IMR-90 (cell line): ENCODE measurements at regions not wholly inside any gene's neighbourhood (a gene's known extent, or its start where the extent isn't known, plus 50 kb on each side); places are given as distances from the start of the nearest gene placed in this dataset.

Experiments
- ATAC-seq: fragments of 200-7000 bp; cut with Tn5 transposase; 2 replicates; pipeline ENCODE4 v1.9.1; 2020; ENCODE audit warnings: low read depth, mild to moderate bottlenecking, moderate library complexity
- BruUV-seq: library from RNA; stranded (reverse); fragments of 400-500 nt; replicated peaks from 2 replicates; lab custom pipeline; 2021; lab: Mats Ljungman, UMichigan
- CTCF ChIA-PET: fragments of 300-600 bp; formaldehyde crosslinking; extraction: SDS; loops from one replicate; lab custom pipeline; 2021; ENCODE audit warnings: antibody characterized with exemption; lab: Yijun Ruan, JAX
- POLR2A ChIA-PET: fragments of 300-600 bp; sonication (Branson Sonifier 250); formaldehyde crosslinking; loops from one replicate; lab custom pipeline; 2022; ENCODE audit warnings: antibody characterized with exemption; ENCODE audit not compliant: unreplicated experiment; lab: Charles Lee
- DNase-seq: peaks from one replicate; pipeline ENCODE4 v3.0.0; 2013
- H2AFZ ChIP-seq: replicated peaks from 2 replicates; pipeline ENCODE3; 2013; ENCODE audit warnings: low read length, mild to moderate bottlenecking; ENCODE audit not compliant: poor library complexity
- H2AK5ac ChIP-seq: 2 replicates; pipeline ENCODE4 v1.6.1; 2013; ENCODE audit warnings: low read depth, low read length, inconsistent platforms
- H2AK9ac ChIP-seq: replicated peaks from 2 replicates; pipeline ENCODE3; 2013; ENCODE audit warnings: mild to moderate bottlenecking, low read depth, low read length, moderate library complexity; ENCODE audit not compliant: poor library complexity
- H2BK120ac ChIP-seq: 2 replicates; pipeline ENCODE4 v1.6.1; 2013; ENCODE audit warnings: low read depth, low read length, inconsistent platforms
- H2BK15ac ChIP-seq: 3 replicates; pipeline ENCODE4 v1.6.1; 2013; ENCODE audit warnings: low read depth, low read length, inconsistent platforms
- H2BK20ac ChIP-seq: 2 replicates; pipeline ENCODE4 v1.6.1; 2013; ENCODE audit warnings: low read depth, mild to moderate bottlenecking, inconsistent platforms, low read length, moderate library complexity
- H2BK5ac ChIP-seq: 2 replicates; pipeline ENCODE4 v1.6.1; 2013; ENCODE audit warnings: mild to moderate bottlenecking, low read depth, low read length, inconsistent platforms; ENCODE audit not compliant: poor library complexity, severe bottlenecking
- H3K14ac ChIP-seq: replicated peaks from 2 replicates; pipeline ENCODE4 v1.6.1; 2013; ENCODE audit warnings: low read depth, low read length, inconsistent platforms
- H3K18ac ChIP-seq: 2 replicates; pipeline ENCODE4 v1.6.1; 2013; ENCODE audit warnings: low read depth, low read length, control low read depth
- H3K23ac ChIP-seq: 2 replicates; pipeline ENCODE4 v1.6.1; 2013; ENCODE audit warnings: low read depth, low read length, inconsistent platforms
- H3K27ac ChIP-seq: 2 replicates; pipeline ENCODE4 v1.5.1; 2013; ENCODE audit warnings: mild to moderate bottlenecking, control low read depth, low read length; ENCODE audit not compliant: insufficient read depth
- H3K27me3 ChIP-seq: 2 replicates; pipeline ENCODE4 v1.6.1; 2013; ENCODE audit warnings: low read length; ENCODE audit not compliant: control insufficient read depth, insufficient read depth
- H3K36me3 ChIP-seq: 2 replicates; pipeline ENCODE4 v1.6.1; 2013; ENCODE audit warnings: low read length, mixed read lengths; ENCODE audit not compliant: control insufficient read depth, insufficient read depth
- H3K4ac ChIP-seq: 2 replicates; pipeline ENCODE4 v1.6.1; 2013; ENCODE audit warnings: low read depth, low read length, inconsistent platforms
- H3K4me1 ChIP-seq: 2 replicates; pipeline ENCODE4 v1.6.1; 2013; ENCODE audit warnings: low read length, mixed read lengths; ENCODE audit not compliant: control insufficient read depth, insufficient read depth
- H3K4me2 ChIP-seq: 2 replicates; pipeline ENCODE4 v1.6.1; 2013; ENCODE audit warnings: low read depth, mild to moderate bottlenecking, control low read depth, low read length, moderate library complexity
- H3K4me3 ChIP-seq: 2 replicates; pipeline ENCODE4 v1.5.1; 2013; ENCODE audit warnings: low read depth, mild to moderate bottlenecking, control low read depth, low read length, moderate library complexity; ENCODE audit not compliant: insufficient read depth
- H3K56ac ChIP-seq: 2 replicates; pipeline ENCODE4 v1.6.1; 2013; ENCODE audit warnings: low read length, inconsistent platforms; ENCODE audit not compliant: insufficient read depth; ENCODE audit errors: extremely low read depth
- H3K79me1 ChIP-seq, 2 experiments: 2 replicates each; pipeline ENCODE4 v1.6.1; 2013; ENCODE audit warnings: low read length in 2 of 2, inconsistent platforms in 1 of 2, low read depth in 1 of 2
- H3K9ac ChIP-seq: 2 replicates; pipeline ENCODE4 v1.6.1; 2013; ENCODE audit warnings: low read depth, low read length, control low read depth
- H3K9me1 ChIP-seq: 2 replicates; pipeline ENCODE4 v1.6.1; 2013; ENCODE audit warnings: low read length, inconsistent platforms; ENCODE audit not compliant: insufficient read depth
- H3K9me3 ChIP-seq: 2 replicates; pipeline ENCODE4 v1.6.1; 2013; ENCODE audit warnings: low read length; ENCODE audit not compliant: control insufficient read depth, insufficient read depth
- H4K20me1 ChIP-seq: 2 replicates; pipeline ENCODE4 v1.6.1; 2013; ENCODE audit warnings: low read length, inconsistent platforms; ENCODE audit not compliant: insufficient read depth
- H4K5ac ChIP-seq: 2 replicates; pipeline ENCODE4 v1.6.1; 2013; ENCODE audit warnings: mild to moderate bottlenecking, low read depth, low read length, control low read depth
- H4K8ac ChIP-seq, 2 experiments: 2 replicates each; pipeline ENCODE4 v1.6.1; 2013; ENCODE audit warnings: low read depth in 2 of 2, low read length in 2 of 2, control low read depth in 1 of 2, inconsistent platforms in 1 of 2
- H4K91ac ChIP-seq: 2 replicates; pipeline ENCODE4 v1.6.1; 2013; ENCODE audit warnings: low read depth, low read length, inconsistent platforms; ENCODE audit not compliant: insufficient read depth
- FOS ChIP-seq: fragments of 150-350 bp; IDR thresholded peaks from 2 replicates; pipeline ENCODE4 v1.6.1; 2016; ENCODE audit warnings: low read depth, low read length
- MAFK ChIP-seq: IDR thresholded peaks from 2 replicates; pipeline ENCODE4 v1.6.1; 2012; ENCODE audit warnings: low read depth, low read length, improper control_type of control experiment
- MAZ ChIP-seq: IDR thresholded peaks from 2 replicates; pipeline ENCODE4 v1.6.1; 2012; ENCODE audit warnings: low read depth, mild to moderate bottlenecking, low read length, improper control_type of control experiment, moderate library complexity, borderline replicate concordance
- RFX5 ChIP-seq: IDR thresholded peaks from 2 replicates; pipeline ENCODE4 v1.8.0; 2012; ENCODE audit warnings: low read depth, mild to moderate bottlenecking, low read length, moderate library complexity
- SMC3 ChIP-seq: fragments of 150-350 bp; IDR thresholded peaks from 2 replicates; pipeline ENCODE4 v1.6.1; 2016; ENCODE audit warnings: low read depth, mild to moderate bottlenecking, antibody characterized with exemption, low read length, moderate library complexity
- WGBS, 2 experiments: methylation state at CpG; one replicate each; pipeline versions ENCODE4 v1.1.5 to v1.1.7; 2013; ENCODE audit warnings: missing lambda C conversion rate in 2 of 2; ENCODE audit not compliant: insufficient read length in 1 of 2; ENCODE audit errors: extremely low coverage in 2 of 2; 5-methylcytosine and 5-hydroxymethylcytosine counted together
- dilution Hi-C: fragments of 300-500 bp; cut with HindIII; formaldehyde crosslinking; loops from one replicate; pipeline ENCODE4 v1.14.3; 2018; ENCODE audit warnings: low sequenced_read_pairs; ENCODE audit not compliant: unreplicated experiment
- in situ Hi-C: fragments of 300-500 bp; cut with MboI; formaldehyde crosslinking; loops from 3 replicates; pipeline ENCODE4 v1.14.3; 2019; ENCODE audit warnings: low sequenced_read_pairs, inconsistent platforms, mixed read lengths
- intact Hi-C: fragments of 100-400 bp; cut with micrococcal nuclease; formaldehyde crosslinking; loops from 2 replicates; pipeline ENCODE4 v1.10.0; 2022

DNA sequence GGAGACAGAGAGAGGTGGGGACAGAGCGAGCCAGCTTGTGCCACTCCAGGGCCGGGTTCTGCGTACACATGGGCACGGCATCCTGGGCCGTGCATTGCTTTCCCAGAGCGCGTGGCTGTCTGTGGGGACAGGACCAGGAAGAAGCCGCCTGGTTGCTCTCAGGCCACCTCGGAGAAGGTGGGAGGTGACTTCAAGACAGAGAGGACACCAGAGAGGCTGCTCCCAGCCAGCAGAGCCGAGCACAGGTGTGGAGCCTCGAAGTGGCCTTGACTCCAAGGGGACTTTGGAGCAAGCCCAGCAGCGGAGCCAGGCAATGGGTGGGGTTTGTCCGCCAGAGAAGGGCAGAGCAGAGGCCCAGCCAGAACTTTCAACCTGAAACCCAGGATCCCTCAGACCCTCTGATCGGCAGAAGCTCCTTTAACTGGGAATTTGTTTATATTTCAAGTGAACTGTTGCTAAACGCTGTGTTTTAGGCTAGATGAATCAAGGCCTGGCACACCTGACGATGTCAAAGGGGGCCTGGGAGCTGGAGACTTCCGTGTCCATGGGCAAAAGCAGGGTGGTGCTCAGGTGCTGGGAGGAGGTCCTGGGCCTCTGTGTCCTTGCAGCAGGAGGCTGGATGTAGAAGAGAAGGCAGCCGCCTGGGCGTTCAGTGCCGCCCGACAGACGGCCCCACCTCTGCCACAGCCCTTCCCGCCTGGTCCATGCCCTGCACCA, 262.1 kb downstream of the DLL1 start:
- H2BK20ac ChIP-seq: no peak overlapping the region
- BruUV-seq: no TSS peak
- H3K27ac ChIP-seq: no peak overlapping the region
- H3K36me3 ChIP-seq: no peaks in the 10 kb centered on the region
- no peak overlapping the region for H3K4me2 ChIP-seq
- POLR2A ChIA-PET: no interaction called here
- no peak overlapping the region for H2AK5ac ChIP-seq
- no peak overlapping the region for H3K14ac ChIP-seq
- H4K8ac ChIP-seq: no peak overlapping the region
- H3K4ac ChIP-seq: no peak overlapping the region
- intact Hi-C loops (no loop called here), in situ Hi-C loops (no loop called here), dilution Hi-C loops (no loop called here)
- ATAC-seq: no peak
- no peak overlapping the region for H3K18ac ChIP-seq
- no peak overlapping the region for H2BK120ac ChIP-seq
- no peaks in the 10 kb centered on the region for H3K79me1 ChIP-seq
- no peak overlapping the region for H3K4me3 ChIP-seq
- DNase-seq: no peak
- TF ChIP-seq FOS (no peak), MAZ (no peak), RFX5 (no peak), MAFK (no peak), SMC3 (no peak)
- H2BK5ac ChIP-seq: no peak overlapping the region
- H3K9me1 ChIP-seq: no peaks in the 10 kb centered on the region
- no peak overlapping the region for H2AK9ac ChIP-seq
- H4K5ac ChIP-seq: no peak overlapping the region
- 84% methylated on average over 8 of the region's 23 CpGs; no CpG with 5 or more reads in 1 of the 2 experiments for WGBS, 2 experiments
- no peak overlapping the region for H3K56ac ChIP-seq
- no peak overlapping the region for H3K23ac ChIP-seq
- H2AFZ ChIP-seq: no peak overlapping the region
- H3K4me1 ChIP-seq: peaks cover 2% of the 10 kb centered on the region; the same call in 1 of the 2 replicates
- CTCF ChIA-PET: no interaction called here
- no peaks in the 10 kb centered on the region for H3K27me3 ChIP-seq
- H2BK15ac ChIP-seq: no peak overlapping the region
- no peak overlapping the region for H3K9ac ChIP-seq
- H4K20me1 ChIP-seq: no peaks in the 10 kb centered on the region
- H4K91ac ChIP-seq: no peak overlapping the region
- peaks cover 49% of the 10 kb centered on the region for H3K9me3 ChIP-seq
